ENCODE measurements at regions not wholly inside any gene's neighbourhood (a gene's known extent, or its start where the extent isn't known, plus 50 kb on each side); places are given as distances from the start of the nearest gene placed in this dataset.

DNA sequence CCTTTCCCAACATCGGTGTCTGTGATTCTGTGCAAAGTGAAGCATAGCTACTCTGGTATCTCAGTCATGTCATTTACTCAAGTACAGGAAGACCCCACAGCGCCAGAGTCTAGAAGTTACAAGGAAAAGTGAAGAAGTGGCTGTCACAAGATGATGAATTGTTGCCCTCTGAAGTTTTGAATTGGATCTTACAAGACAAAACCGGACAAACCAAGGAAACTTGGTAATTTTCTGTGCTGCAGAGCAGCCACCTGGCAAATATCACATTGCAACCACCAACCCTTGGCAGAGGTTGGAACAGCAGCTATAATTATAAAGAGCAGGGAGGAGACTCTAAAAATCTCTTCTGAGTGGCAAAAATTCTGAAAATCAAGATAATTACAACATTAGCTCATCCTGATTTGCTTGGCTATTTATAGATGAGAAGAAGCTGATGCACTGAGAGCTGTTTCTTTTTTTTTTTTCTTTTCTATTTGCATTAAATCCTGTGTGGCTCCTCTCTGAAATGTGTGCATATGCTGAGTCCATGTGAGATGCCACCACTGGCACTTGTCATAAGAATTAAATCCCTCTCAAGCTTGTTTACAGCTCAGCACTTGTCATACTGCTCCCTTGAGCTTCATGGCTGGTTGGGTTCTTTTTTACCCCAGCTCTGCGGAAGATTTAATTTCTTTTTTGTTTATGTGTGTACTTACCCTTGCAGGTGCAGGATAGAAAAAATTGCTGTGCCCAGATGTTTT is 68.0 kb upstream of the MNS1 start:
- Histone ChIP-seq H2BK120ac (ENCODE audit: low read depth, low read length) (no peak overlapping the region), H2AK9ac (replicated peaks; ENCODE audit: low read depth, low read length, poor library complexity) (no peak overlapping the region), H3K79me1 (ENCODE audit: low read depth in 1 of 2, low read length in 2 of 2) (no peaks in the 10 kb centered on the region), H3K36me3 (ENCODE audit: control insufficient read depth, insufficient read depth, low read length) (no peaks in the 10 kb centered on the region), H3K4me1 (ENCODE audit: control insufficient read depth, insufficient read depth, low read length) (no peaks in the 10 kb centered on the region), H2BK20ac (ENCODE audit: low read depth, low read length) (no peak overlapping the region), H3K4ac (ENCODE audit: low read depth, low read length) (no peak overlapping the region), H3K27ac (ENCODE audit: insufficient read depth, low read length) (no peak overlapping the region), H3K18ac (ENCODE audit: low read depth, low read length) (no peak overlapping the region), H4K91ac (ENCODE audit: insufficient read depth, low read depth, low read length) (no peak overlapping the region), H3K14ac (replicated peaks; ENCODE audit: low read depth, low read length) (no peak overlapping the region), H3K27me3 (ENCODE audit: control insufficient read depth, insufficient read depth, low read length) (peaks cover 31% of the 10 kb centered on the region), H4K5ac (ENCODE audit: low read depth, low read length) (no peak overlapping the region), H3K9me1 (ENCODE audit: insufficient read depth, low read length) (no peaks in the 10 kb centered on the region), H3K23ac (ENCODE audit: low read depth, low read length) (no peak overlapping the region), H4K8ac (ENCODE audit: low read depth in 2 of 2, low read length in 2 of 2) (no peak overlapping the region), H2BK5ac (ENCODE audit: low read depth, low read length, poor library complexity, severe bottlenecking) (no peak overlapping the region), H2AK5ac (ENCODE audit: low read depth, low read length) (no peak overlapping the region), H4K20me1 (ENCODE audit: insufficient read depth, low read length) (no peaks in the 10 kb centered on the region), H3K9ac (ENCODE audit: low read depth, low read length) (no peak overlapping the region), H3K4me3 (ENCODE audit: insufficient read depth, low read depth, low read length) (no peak overlapping the region), H2AFZ (replicated peaks; ENCODE audit: low read length, poor library complexity) (no peak overlapping the region), H3K56ac (ENCODE audit: extremely low read depth, insufficient read depth, low read length) (no peak overlapping the region), H3K4me2 (ENCODE audit: low read depth, low read length) (no peak overlapping the region), H2BK15ac (ENCODE audit: low read depth, low read length) (no peak overlapping the region), H3K9me3 (ENCODE audit: control insufficient read depth, insufficient read depth, low read length) (no peaks in the 10 kb centered on the region)
- ChIA-PET POLR2A (ENCODE audit: unreplicated experiment) (interaction anchor here (0.6 to 0.7 kb wide), 3 partner anchors 21 to 200 kb away, joined by 3 to 11 read pairs (median 5); no protein-coding TSS in a partner anchor), CTCF (no interaction called here)
- ATAC-seq (ENCODE audit: low read depth): no peak
- no CpG with 5 or more reads among the region's 4 CpGs for WGBS, 2 experiments (ENCODE audit: extremely low coverage in 2 of 2, insufficient read length in 1 of 2)
- dilution Hi-C loops (cut with HindIII; ENCODE audit: low sequenced_read_pairs, unreplicated experiment) (no loop called here), in situ Hi-C loops (cut with MboI; ENCODE audit: low sequenced_read_pairs) (no loop called here), intact Hi-C loops (cut with micrococcal nuclease) (no loop called here)
- no peak for DNase-seq
- TF ChIP-seq RFX5 (IDR thresholded peaks at IDR 0.05; ENCODE audit: low read depth, low read length) (no peak), RAD21 (IDR thresholded peaks at IDR 0.05; ENCODE audit: low read length) (no peak), MAZ (IDR thresholded peaks at IDR 0.05; ENCODE audit: borderline replicate concordance, low read depth, low read length) (no peak), POLR2A (IDR thresholded peaks at IDR 0.05; ENCODE audit: low read depth, low read length) (no peak), CHD1 (IDR thresholded peaks at IDR 0.05; ENCODE audit: low read depth, low read length) (no peak)
- TF ChIP-seq, protein P1, sequence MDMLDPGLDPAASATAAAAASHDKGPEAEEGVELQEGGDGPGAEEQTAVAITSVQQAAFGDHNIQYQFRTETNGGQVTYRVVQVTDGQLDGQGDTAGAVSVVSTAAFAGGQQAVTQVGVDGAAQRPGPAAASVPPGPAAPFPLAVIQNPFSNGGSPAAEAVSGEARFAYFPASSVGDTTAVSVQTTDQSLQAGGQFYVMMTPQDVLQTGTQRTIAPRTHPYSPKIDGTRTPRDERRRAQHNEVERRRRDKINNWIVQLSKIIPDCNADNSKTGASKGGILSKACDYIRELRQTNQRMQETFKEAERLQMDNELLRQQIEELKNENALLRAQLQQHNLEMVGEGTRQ (IDR thresholded peaks at IDR 0.05; ENCODE audit: low read depth, low read length): no peak
- BruUV-seq (replicated peaks): no TSS peak
